Smooth muscle cell (in vitro differentiated cells): ENCODE measurements at regions not wholly inside any gene's neighbourhood (a gene's known extent, or its start where the extent isn't known, plus 50 kb on each side); places are given as distances from the start of the nearest gene placed in this dataset.

Experiments
- DNase-seq: peaks from one replicate; lab custom pipeline; 2025; ENCODE audit not compliant: unreplicated experiment; lab: John Stamatoyannopoulos, UW
- H2AFZ ChIP-seq: fragments of 200-600 bp; sonication (generic); 2 replicates; pipeline ENCODE4 v1.6.0; 2016; ENCODE audit warnings: antibody characterized with exemption, low read depth, mild to moderate bottlenecking
- H3F3A ChIP-seq: fragments of 200-600 bp; sonication (generic); 2 replicates; pipeline ENCODE4 v1.6.0; 2017; ENCODE audit warnings: antibody characterized with exemption, low read depth
- H3K27ac ChIP-seq: fragments of 200-600 bp; sonication (generic); 2 replicates; pipeline ENCODE4 v1.5.1; 2016; ENCODE audit warnings: low read depth, mild to moderate bottlenecking
- H3K27me3 ChIP-seq: fragments of 200-600 bp; sonication (generic); 2 replicates; pipeline ENCODE4 v1.6.1; 2016; ENCODE audit warnings: low read depth, mild to moderate bottlenecking
- H3K36me3 ChIP-seq: fragments of 200-600 bp; sonication (generic); 2 replicates; pipeline ENCODE4 v1.5.1; 2016; ENCODE audit warnings: low read depth
- H3K4me1 ChIP-seq: fragments of 200-600 bp; sonication (generic); 2 replicates; pipeline ENCODE4 v1.5.1; 2016; ENCODE audit warnings: low read depth
- H3K4me2 ChIP-seq: fragments of 200-600 bp; sonication (generic); 2 replicates; pipeline ENCODE4 v1.6.0; 2016; ENCODE audit warnings: mild to moderate bottlenecking
- H3K4me3 ChIP-seq: fragments of 200-600 bp; sonication (generic); 2 replicates; pipeline ENCODE4 v1.5.1; 2016; ENCODE audit warnings: mild to moderate bottlenecking
- H3K79me2 ChIP-seq: fragments of 200-600 bp; sonication (generic); 2 replicates; pipeline ENCODE4 v1.6.0; 2016; ENCODE audit warnings: low read depth, mild to moderate bottlenecking
- H3K9ac ChIP-seq: fragments of 200-600 bp; sonication (generic); 2 replicates; pipeline ENCODE4 v1.6.0; 2016; ENCODE audit warnings: low read depth
- H3K9me3 ChIP-seq: fragments of 200-600 bp; sonication (generic); replicated peaks from 2 replicates; pipeline ENCODE4 v1.5.1; 2016; ENCODE audit warnings: low read depth
- H4K20me1 ChIP-seq: fragments of 200-600 bp; sonication (generic); 2 replicates; pipeline ENCODE4 v1.6.0; 2016; ENCODE audit warnings: low read depth
- CTCF ChIP-seq: fragments of 200-600 bp; sonication (generic); IDR thresholded peaks from 2 replicates; pipeline ENCODE4 v1.5.1; 2017; ENCODE audit warnings: borderline replicate concordance, mild to moderate bottlenecking, antibody characterized with exemption; ENCODE audit not compliant: insufficient read depth, poor library complexity, severe bottlenecking
- WGBS: methylation state at CpG from one replicate; pipeline ENCODE4 v1.1.7; 2016; ENCODE audit warnings: low lambda C conversion rate; 5-methylcytosine and 5-hydroxymethylcytosine counted together

- Histone ChIP-seq H3K4me1 (no peaks in the 10 kb centered on the region), H3K9ac (no peak overlapping the region), H3K9me3 (no peaks in the 10 kb centered on the region), H4K20me1 (no peaks in the 10 kb centered on the region), H3K4me3 (no peak overlapping the region), H3K36me3 (no peaks in the 10 kb centered on the region), H3K4me2 (no peak overlapping the region), H2AFZ (no peak overlapping the region), H3K27ac (no peak overlapping the region), H3K79me2 (no peaks in the 10 kb centered on the region), H3K27me3 (no peaks in the 10 kb centered on the region), H3F3A (no peaks in the 10 kb centered on the region)
- TF ChIP-seq CTCF = no peak
- 86% methylated on average over 1 of the region's 1 CpG for WGBS
- DNase-seq = no peak
These were observed 265.0 kb upstream of the NWD2 start for GRCh38 chr4:36979533-36979932.

GRCh38 chr4:36990128-36990872 is 254.2 kb upstream of the NWD2 start:
- Histone ChIP-seq H4K20me1 (no peaks in the 10 kb centered on the region), H3K4me3 (no peak overlapping the region), H3K79me2 (no peaks in the 10 kb centered on the region), H3K27me3 (no peaks in the 10 kb centered on the region), H3K4me1 (no peaks in the 10 kb centered on the region), H3K4me2 (no peak overlapping the region), H3K36me3 (no peaks in the 10 kb centered on the region), H3K27ac (no peak overlapping the region), H3K9ac (no peak overlapping the region), H3K9me3 (no peaks in the 10 kb centered on the region), H2AFZ (no peak overlapping the region), H3F3A (no peaks in the 10 kb centered on the region)
- no peak for DNase-seq
- 40% methylated on average over 3 of the region's 3 CpGs for WGBS
- TF ChIP-seq CTCF = no peak

- H3K36me3 ChIP-seq = no peaks in the 10 kb centered on the region
- H3K27me3 ChIP-seq = no peaks in the 10 kb centered on the region
- DNase-seq = no peak
- H3K4me2 ChIP-seq = no peak overlapping the region
- no peaks in the 10 kb centered on the region for H3K79me2 ChIP-seq
- H2AFZ ChIP-seq = no peak overlapping the region
- H3K9ac ChIP-seq = no peak overlapping the region
- H3K9me3 ChIP-seq = no peaks in the 10 kb centered on the region
- no peaks in the 10 kb centered on the region for H3F3A ChIP-seq
- TF ChIP-seq CTCF = no peak
- no peaks in the 10 kb centered on the region for H3K4me1 ChIP-seq
- 80% methylated on average over 3 of the region's 3 CpGs for WGBS
- H4K20me1 ChIP-seq = no peaks in the 10 kb centered on the region
- no peak overlapping the region for H3K27ac ChIP-seq
- H3K4me3 ChIP-seq = no peak overlapping the region
These were observed 246.8 kb upstream of the NWD2 start for GRCh38 chr4:36997727-36998126.

- no peak for TF ChIP-seq CTCF
- H3F3A ChIP-seq = no peaks in the 10 kb centered on the region
- no peaks in the 10 kb centered on the region for H3K36me3 ChIP-seq
- H3K9ac ChIP-seq = no peak overlapping the region
- no peak for DNase-seq
- no peak overlapping the region for H2AFZ ChIP-seq
- no peak overlapping the region for H3K4me3 ChIP-seq
- no peak overlapping the region for H3K4me2 ChIP-seq
- H3K9me3 ChIP-seq = no peaks in the 10 kb centered on the region
- 82% methylated on average over 2 of the region's 2 CpGs for WGBS
- H3K79me2 ChIP-seq = no peaks in the 10 kb centered on the region
- no peaks in the 10 kb centered on the region for H3K4me1 ChIP-seq
- H4K20me1 ChIP-seq = no peaks in the 10 kb centered on the region
- H3K27ac ChIP-seq = no peak overlapping the region
- H3K27me3 ChIP-seq = no peaks in the 10 kb centered on the region
These were observed 244.3 kb upstream of the NWD2 start for GRCh38 chr4:37000281-37000680.
